HG03159 (cell line): ENCODE measurements at regions not wholly inside any gene's neighbourhood (a gene's known extent, or its start where the extent isn't known, plus 50 kb on each side); places are given as distances from the start of the nearest gene placed in this dataset.

Source experiments
- ATAC-seq: cut with Tn5 transposase; IDR thresholded peaks from one replicate; pipeline ENCODE4 v1.9.1; 2021; ENCODE audit warnings: mild to moderate bottlenecking, moderate library complexity; ENCODE audit not compliant: unreplicated experiment

- no peak for ATAC-seq
These were observed 570.2 kb downstream of the UTRN start for GRCh38 chr6:144855375-144855774.

GRCh38 chr6:144855812-144856531 lies 570.8 kb downstream of the UTRN start:
- no peak for ATAC-seq

GRCh38 chr6:144856622-144857021 lies 571.5 kb downstream of the UTRN start:
- ATAC-seq, result no peak

GRCh38 chr6:144857086-144857485 lies 572.0 kb downstream of the UTRN start:
- no peak for ATAC-seq

GRCh38 chr6:144862769-144863168 lies 577.6 kb downstream of the UTRN start:
- no peak for ATAC-seq

GRCh38 chr6:144867761-144868160 lies 582.6 kb downstream of the UTRN start:
- no peak for ATAC-seq

GRCh38 chr6:144870782-144871181 lies 585.6 kb downstream of the UTRN start:
- no peak for ATAC-seq

- ATAC-seq, result no peak
These were observed 588.7 kb downstream of the UTRN start for GRCh38 chr6:144873623-144874378.

- no peak for ATAC-seq
These were observed 591.6 kb downstream of the UTRN start for GRCh38 chr6:144876689-144877088.

- ATAC-seq, result no peak
These were observed 592.0 kb downstream of the UTRN start for GRCh38 chr6:144877118-144877517.

- ATAC-seq, result no peak
These were observed 593.4 kb downstream of the UTRN start for GRCh38 chr6:144878577-144878976.

- ATAC-seq, result no peak
These were observed 594.3 kb downstream of the UTRN start for GRCh38 chr6:144879436-144879835.

- ATAC-seq, result no peak
These were observed 597.3 kb downstream of the UTRN start for GRCh38 chr6:144882425-144882824.

GRCh38 chr6:144883915-144884314 lies 598.8 kb downstream of the UTRN start:
- no peak for ATAC-seq

- ATAC-seq, result no peak
These were observed 600.7 kb downstream of the UTRN start for GRCh38 chr6:144885817-144886216.

- ATAC-seq, result no peak
These were observed 601.5 kb downstream of the UTRN start for GRCh38 chr6:144886682-144887081.

GRCh38 chr6:144888621-144889020 lies 603.5 kb downstream of the UTRN start:
- no peak for ATAC-seq

GRCh38 chr6:144893680-144894151 lies 608.6 kb downstream of the UTRN start:
- no peak for ATAC-seq

- ATAC-seq, result no peak
These were observed 609.1 kb downstream of the UTRN start for GRCh38 chr6:144894240-144894639.

GRCh38 chr6:144895313-144896278 lies 610.5 kb downstream of the UTRN start:
- ATAC-seq, result no peak

GRCh38 chr6:144896289-144896688 lies 611.2 kb downstream of the UTRN start:
- ATAC-seq, result no peak
